CD4-positive, alpha-beta T cell treated with Interferon gamma for 1 hour (primary cell): ENCODE measurements at regions not wholly inside any gene's neighbourhood (a gene's known extent, or its start where the extent isn't known, plus 50 kb on each side); places are given as distances from the start of the nearest gene placed in this dataset.
"Not testable (repeated sequence)": the region's sequence is repeated elsewhere in the genome, so short reads cannot be mapped to it uniquely, and the experiment has no call there.

Experiments used
- DNase-seq: peaks from one replicate; pipeline ENCODE4 v3.0.0-alpha.2; 2020

DNA sequence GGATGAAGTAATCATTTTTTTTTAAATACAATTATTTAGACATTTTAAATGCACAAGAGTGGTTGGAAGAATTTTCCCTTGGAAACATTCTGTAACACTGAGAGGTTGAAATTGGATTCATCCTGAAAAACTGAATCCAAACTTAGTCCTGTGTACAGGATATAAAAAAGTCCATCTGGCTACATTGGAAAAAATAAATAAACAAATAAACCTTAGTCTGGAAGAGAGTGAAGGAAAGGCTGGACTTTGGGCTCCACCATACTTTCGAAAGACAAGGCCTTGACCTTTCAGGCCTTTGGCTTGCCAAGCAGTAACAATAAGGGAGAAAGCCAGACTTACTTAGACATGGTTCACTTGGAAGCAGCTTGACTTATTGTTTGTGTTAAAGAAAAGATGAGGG, 664.3 kb downstream of the TENT5A start:
- no peak for DNase-seq

GRCh38 chr6:81086991-81087390, 665.5 kb downstream of the TENT5A start:
- no peak for DNase-seq

GRCh38 chr6:81085431-81085790, 667.1 kb downstream of the TENT5A start:
- no peak for DNase-seq

GRCh38 chr6:81084776-81085430, 667.6 kb downstream of the TENT5A start:
- no peak for DNase-seq

- DNase-seq, result no peak
Measured at GRCh38 chr6:81075974-81076373, 676.5 kb downstream of the TENT5A start.

GRCh38 chr6:81073318-81073717, 679.2 kb downstream of the TENT5A start:
- DNase-seq, result no peak

DNA sequence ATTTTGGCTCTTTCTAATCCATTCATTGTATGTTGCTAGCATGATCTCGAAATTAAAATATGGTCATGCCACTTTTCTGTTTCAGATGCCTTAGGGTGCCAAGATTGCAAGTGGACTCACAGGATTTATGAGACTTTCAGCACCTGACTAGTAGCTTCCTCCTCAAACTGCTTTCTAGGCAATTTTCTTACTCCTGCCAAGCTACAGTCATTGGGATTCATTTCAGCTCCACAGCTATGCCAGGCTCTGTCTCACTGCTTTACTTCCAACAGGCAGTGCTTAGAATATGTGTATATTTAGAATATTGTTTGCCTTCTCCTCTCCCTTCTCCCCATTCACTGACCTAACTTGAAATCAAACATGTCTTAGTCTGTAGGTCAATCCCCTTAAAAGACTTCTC, 681.4 kb downstream of the TENT5A start:
- DNase-seq, result no peak

GRCh38 chr6:81067057-81067456, 685.4 kb downstream of the TENT5A start:
- no peak for DNase-seq

GRCh38 chr6:81063891-81064290, 688.6 kb downstream of the TENT5A start:
- DNase-seq, result no peak

DNA sequence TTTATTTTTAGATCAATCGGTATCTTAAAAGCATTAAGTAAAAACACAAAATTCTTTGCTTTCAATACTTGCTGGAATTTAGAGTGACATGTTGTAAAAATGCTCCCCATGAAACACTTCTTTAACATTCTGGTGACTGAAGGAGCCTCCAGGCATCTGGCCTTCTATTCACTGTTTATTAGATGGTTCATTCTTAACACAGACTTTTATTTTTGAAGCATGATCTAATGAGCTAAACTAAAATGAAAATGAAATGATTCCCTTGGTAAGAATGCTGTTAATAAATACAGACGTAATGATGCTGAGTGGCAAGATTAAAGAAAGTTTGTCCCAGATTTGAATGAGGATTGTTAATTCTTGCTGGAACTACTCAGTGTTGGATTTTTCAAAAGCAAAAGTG, 698.4 kb downstream of the TENT5A start:
- no peak for DNase-seq

DNA sequence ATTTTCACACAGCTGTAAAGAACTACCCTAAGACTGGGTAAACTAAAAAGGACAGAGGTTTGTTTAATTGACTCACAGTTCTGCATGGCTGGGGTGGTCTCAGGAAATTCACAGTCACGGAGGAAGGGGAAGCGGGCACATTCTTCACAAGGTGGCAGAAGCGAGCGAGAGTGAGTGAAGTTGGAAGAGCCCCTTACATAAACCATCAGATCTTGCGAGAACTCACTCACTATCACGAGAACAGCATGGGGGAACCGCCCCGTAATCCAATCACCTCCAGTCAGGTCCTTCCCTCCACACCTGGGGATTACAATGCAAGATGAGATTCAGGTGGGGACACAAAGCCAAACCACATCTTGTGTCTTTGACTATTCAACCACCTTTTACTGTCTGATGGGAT, 700.5 kb downstream of the TENT5A start:
- no peak for DNase-seq

DNA sequence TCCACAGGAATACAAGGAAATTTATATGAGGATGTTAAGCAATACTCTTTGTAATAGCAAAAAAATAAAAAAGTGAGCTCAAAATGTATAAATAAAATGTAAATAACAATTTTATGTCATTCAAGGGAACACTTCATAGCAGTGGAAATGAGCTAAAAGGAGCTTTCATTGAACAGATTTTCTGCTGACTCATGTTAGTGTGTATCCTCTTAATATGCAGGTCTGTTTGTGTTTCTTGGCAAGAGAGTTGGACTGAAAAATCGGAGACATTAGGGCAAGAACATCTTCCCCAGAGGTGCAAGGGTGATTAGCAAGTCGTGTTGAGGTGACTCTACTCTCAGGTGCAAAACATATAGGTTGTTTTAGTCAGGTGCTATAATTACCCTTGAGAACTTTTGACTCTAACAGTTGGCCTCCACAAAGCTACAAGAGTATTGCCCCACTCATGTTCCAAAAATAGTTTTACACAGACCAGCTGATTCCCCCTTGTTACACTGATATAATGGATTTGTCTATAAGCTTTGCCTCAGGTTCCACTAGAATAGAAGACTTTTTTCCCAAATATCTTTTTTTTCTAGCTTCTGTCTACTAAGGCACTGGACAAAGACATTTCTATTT, 702.9 kb downstream of the TENT5A start:
- DNase-seq, result no peak

DNA sequence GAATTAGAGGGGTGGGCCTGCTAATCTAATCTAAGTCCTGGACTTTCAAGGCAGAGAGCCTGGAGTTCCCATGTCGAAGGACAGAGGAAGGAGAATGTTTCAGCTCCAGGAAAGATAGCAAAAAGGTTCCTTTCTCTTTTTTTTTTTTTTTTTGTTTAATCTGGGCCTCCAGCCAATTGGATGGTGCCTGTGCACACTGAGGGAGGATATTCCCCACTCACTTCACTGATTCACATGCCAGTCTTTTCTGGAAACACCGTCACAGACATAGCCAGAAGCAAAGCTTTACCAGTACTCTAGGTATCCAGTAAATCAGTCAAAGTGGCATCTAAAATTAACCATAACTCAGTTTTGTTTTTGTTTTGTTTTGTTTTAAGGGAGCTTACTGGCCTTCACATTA, 721.1 kb downstream of the TENT5A start:
- DNase-seq, result no peak

DNA sequence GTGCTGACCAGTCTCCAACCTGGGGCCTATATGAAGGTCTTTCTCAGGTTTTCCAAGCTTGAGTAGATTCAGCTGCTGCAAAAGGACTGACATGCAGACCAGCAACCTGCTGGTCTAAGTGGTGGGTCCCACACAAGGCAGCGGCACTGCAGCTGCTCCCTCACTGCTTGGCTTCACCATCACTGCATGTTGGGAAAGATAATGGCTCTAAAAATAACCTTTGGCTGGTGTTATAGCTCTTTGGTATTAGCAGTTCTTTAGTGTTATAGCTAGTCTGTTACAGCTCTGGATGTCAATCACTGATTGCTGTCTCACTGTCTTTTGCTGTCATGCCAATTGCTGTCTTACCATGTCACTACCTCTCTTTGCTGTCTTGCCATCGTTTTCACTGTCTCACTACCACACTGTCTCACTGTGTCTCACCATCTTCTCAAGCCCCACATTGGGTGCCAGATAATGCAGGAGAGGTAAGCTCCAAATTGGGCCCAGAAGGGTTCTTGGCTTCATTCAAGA, 726.4 kb downstream of the TENT5A start:
- DNase-seq, result no peak

- DNase-seq, result no peak
Measured at GRCh38 chr6:81023709-81024108, 728.8 kb downstream of the TENT5A start.

GRCh38 chr6:81023007-81023582, 729.4 kb downstream of the TENT5A start:
- DNase-seq, result no peak

- not testable (repeated sequence) for DNase-seq
Measured at GRCh38 chr6:81017586-81017985, 734.9 kb downstream of the TENT5A start.

DNA sequence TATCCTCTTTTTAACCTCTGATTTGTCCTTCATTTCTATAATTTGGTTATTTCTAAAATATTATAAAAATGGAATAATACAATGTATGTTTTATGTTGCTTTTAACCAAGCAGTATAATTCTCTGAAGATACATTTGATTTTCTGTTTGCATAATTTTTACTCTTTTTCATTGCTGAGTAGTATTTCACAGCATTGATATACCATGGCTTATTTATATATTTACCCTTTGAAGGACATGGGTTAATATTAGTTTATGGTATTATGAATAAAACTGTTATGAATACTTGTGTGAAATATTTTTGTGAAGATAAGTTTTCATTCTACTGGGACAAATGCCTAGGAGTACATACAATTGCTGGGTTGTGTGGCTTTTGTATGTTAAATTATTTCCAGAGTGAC, 748.6 kb downstream of the TENT5A start:
- DNase-seq, result no peak

DNA sequence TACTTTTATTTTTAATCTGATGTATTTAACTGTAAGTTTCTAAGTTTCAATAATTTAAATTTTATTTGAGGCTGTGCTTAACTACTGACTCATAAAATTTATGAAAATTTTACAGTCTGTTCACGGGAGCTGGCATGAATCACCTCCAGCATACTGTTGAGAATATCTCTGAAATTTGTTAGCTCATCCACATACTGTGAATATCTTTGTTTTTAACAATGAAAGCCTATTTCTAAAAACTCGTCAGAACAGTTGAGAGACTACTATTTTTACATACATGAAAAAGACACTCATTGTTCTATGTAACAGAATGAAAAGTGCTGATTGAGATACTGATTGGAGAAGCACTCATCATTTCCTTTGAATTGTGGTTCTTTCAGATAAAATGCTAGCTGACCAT, 749.3 kb downstream of the TENT5A start:
- DNase-seq, result no peak

DNA sequence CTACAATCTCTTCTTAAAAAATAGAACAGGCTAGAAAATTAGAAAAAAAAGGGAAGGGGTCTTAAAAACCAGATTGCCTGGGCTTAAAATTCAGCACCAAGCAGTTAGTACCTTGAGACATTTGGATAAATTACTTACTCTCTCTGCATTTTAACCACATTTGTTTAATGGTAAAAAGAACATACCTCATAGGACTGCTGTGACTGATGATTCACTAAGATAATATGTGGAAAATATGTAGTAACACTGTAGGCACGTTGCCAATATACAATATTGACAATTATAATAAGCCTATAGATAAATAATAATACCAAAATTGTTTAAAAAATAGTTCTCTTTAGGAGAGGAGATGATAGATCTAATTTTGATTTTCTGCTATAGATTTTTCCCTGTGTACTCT, 750.4 kb downstream of the TENT5A start:
- DNase-seq, result no peak

DNA sequence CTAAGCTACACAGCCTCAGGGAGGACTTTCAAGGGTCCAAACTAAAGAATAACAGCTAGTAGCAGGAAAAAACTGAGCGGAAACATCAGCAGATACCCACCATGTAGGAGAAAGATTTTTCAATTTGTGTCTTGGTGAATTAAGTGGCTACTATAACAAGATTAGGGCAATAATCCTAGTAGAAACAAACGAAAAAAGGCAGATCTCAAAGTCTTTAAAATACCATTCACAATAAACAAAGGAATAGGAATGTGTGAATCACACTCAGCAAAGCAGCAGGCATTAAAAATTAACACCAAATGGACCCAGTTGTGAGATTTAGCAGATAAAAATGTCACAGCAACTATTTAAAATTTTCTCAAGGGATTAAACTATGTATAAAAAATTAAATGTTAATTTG, 761.2 kb downstream of the TENT5A start:
- no peak for DNase-seq

- DNase-seq, result no peak
Measured at GRCh38 chr6:80988892-80989291, 763.6 kb downstream of the TENT5A start.

DNA sequence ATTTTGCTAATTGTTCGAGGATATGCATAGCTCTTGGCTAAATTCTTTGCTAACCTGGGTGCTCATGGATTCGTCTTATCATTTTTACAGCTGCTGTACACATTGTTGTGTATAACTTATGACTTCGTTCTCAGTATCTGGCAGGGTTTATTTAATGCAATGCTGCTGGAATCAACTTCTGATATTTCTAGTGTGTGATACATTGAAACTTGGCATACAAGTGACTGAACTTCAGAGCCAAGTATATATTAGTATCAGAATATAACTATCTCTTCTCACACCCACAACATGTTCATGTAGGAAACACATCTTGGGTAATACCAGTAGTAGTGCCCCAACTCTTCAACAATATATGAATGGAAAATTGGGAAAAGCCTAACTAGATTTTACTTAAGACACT, 764.2 kb downstream of the TENT5A start:
- no peak for DNase-seq

DNA sequence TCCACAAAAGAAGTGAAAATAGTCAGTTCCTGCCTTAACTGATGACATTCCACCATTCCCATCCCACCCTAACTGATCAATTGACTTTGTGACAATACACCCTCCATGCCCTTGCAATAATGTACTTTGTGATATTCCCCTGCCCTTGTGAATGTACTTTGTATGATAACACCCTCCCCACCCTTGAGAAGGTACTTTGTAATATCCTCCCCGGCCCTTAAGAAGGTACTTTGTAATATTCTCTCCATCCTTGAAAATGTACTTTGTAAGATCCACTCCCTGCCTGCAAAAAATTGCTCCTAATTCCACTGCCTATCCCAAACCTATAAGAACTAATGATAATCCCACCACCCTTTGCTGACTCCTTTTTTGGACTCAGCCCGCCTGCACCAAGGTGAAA, 771.3 kb downstream of the TENT5A start:
- DNase-seq, result not testable (repeated sequence)

GRCh38 chr6:80976336-80976735, 776.1 kb downstream of the TENT5A start:
- no peak for DNase-seq
